Inflammatory macrophage treated with lipopolysaccharide for 4 hours (primary cell): ENCODE measurements at regions not wholly inside any gene's neighbourhood (a gene's known extent, or its start where the extent isn't known, plus 50 kb on each side); places are given as distances from the start of the nearest gene placed in this dataset.
"Not testable (repeated sequence)": the region's sequence is repeated elsewhere in the genome, so short reads cannot be mapped to it uniquely, and the experiment has no call there.

Experiments
- DNase-seq: peaks from one replicate; pipeline ENCODE4 v3.0.0-alpha.2; 2020

GRCh38 chr18:14992758-14993157 is 244.8 kb downstream of the ANKRD30B start:
- not testable (repeated sequence) for DNase-seq

- DNase-seq = not testable (repeated sequence)
Observed at GRCh38 chr18:14995023-14995422, 247.1 kb downstream of the ANKRD30B start.

GRCh38 chr18:14997357-14997756 is 249.4 kb downstream of the ANKRD30B start:
- DNase-seq = no peak

DNA sequence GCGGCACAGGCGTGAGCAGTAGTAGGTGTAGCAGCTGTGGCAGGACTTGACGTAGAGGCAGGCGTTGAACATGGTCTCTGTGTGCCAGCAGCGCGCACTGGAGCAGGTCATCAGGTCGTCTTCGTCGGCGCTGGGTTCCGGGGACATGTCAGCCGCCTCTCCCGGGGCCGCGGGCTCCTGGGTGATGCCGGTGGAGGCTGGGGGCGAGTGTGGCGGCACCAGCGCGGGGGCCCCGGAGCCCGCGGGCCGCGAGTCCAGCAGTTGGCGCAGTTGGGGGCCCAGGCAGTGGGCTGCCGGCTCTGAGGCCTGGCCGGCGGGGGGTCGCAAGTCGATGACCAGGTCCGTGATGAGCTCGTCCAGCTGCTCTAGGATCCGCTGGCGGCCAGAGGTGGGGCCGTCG is 249.9 kb downstream of the ANKRD30B start:
- not testable (repeated sequence) for DNase-seq

DNA sequence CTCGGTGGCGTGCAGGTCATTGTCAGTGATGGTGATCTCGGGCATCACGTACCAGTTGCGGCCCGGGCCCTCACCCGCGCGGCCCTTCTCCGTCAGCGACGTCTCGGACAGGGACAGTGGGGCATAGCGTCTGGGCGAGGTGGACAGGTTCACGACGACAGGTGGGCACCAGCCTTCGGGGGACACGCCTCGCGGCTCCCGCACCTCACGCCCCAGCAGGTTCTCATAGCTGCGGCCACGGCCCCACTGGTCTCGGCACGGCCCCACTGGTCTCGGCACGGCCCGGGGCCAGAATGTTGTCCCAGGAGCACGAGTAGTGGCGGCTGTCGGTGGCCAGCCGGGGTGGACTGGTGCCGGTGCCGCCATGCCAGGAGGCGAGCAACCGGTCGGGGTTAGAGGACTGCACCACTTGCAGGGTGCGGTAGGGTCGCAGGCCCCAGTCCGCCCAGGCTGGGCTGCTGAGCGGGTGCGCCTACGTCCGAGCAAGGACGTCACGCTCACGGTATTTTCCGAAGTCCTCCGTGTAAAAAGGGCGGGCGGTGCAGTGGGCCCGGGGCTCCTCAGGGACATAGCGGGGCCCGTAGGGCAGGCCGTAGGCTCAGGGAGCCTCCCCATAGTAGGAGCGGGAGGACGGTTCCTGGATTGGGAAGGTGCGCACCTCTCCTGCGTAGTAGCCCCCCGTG is 250.5 kb downstream of the ANKRD30B start:
- DNase-seq = not testable (repeated sequence)

DNA sequence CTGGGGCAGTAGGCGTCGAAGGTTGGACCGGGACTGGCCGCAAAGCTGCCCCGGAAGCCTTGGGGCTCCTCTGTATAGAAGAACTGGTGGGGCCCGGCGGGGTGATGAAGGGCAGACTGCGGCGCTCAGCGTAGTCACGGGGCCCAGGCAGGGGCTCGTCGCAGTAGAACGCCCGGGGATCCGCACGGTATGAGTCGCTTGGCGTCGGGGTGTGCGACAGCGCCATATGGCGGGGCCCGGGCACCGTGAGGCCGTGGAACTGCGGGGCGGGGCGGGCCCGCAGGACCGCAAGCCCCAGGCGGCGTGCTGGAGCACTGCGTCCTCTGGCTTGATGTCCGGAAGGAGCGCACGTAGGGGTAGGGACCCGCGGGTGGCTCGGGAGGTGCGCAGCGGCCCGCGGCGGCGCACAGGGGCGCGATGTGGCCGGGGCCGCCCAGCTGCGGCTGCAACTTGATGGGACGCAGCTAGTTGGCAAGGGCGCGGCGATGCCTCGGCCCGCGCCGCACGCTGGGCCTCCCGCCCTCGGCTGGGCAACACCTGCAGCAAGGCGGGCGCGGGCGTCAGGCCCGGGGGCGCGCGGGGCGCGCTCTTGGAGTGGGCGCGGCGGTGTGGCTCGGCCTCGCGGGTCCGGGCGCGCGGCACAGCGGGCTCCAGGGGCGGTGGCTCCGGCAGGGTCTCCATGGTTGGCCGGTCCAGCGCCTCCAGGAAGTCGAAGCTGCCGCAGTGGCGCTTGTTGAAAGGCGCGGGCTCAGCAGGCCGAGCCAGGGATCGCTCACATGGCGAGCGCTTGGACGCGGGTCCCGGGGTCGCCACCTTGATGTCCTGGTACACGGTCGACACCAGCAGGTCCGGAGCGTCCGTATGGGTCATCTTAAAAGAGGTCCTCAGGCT is 251.4 kb downstream of the ANKRD30B start:
- DNase-seq = no peak

GRCh38 chr18:15000119-15001037 is 252.4 kb downstream of the ANKRD30B start:
- DNase-seq = not testable (repeated sequence)

- DNase-seq = not testable (repeated sequence)
Observed at GRCh38 chr18:15001038-15001794, 253.2 kb downstream of the ANKRD30B start.

- not testable (repeated sequence) for DNase-seq
Observed at GRCh38 chr18:15001795-15002107, 253.8 kb downstream of the ANKRD30B start.

DNA sequence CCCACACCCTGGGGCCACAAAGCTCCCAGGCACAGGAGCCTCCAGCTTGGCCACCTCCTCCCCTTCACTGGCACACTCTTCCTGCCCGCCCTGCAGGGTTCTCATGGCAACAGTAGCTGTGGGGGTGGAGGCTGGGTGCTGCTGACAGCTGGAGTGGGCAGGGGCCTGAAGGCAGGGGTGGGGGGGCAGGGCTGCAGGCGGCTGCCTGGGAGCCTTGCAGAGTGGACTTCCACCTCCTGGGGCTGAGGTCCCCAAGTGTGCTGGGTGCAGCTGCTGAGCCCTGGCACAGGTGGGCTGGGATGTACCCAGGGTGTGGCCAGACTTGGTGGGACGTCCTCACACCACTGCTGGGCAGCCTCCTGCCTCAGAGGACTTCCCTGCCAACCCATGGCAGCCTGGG is 254.8 kb downstream of the ANKRD30B start:
- DNase-seq = not testable (repeated sequence)

DNA sequence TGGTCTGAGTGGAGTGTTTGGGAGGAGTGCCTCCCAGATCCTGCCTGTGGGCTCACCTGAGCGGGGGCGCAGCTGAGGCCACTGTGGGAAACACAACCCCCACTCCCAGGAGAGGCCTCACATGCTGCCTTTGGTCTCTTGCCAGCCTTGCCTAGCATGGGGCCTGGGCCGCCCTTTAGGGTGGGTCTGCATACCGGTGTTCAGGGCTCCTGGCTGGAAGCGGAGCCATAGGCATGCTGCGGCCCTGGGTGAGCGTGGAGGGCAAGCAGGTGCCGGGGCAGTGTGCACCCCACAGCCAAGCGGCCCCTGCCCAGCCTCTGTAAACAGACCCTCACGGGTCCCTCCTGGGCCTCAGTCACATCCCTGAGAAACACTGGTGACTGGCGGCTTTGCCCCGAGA is 255.3 kb downstream of the ANKRD30B start:
- DNase-seq = not testable (repeated sequence)

DNA sequence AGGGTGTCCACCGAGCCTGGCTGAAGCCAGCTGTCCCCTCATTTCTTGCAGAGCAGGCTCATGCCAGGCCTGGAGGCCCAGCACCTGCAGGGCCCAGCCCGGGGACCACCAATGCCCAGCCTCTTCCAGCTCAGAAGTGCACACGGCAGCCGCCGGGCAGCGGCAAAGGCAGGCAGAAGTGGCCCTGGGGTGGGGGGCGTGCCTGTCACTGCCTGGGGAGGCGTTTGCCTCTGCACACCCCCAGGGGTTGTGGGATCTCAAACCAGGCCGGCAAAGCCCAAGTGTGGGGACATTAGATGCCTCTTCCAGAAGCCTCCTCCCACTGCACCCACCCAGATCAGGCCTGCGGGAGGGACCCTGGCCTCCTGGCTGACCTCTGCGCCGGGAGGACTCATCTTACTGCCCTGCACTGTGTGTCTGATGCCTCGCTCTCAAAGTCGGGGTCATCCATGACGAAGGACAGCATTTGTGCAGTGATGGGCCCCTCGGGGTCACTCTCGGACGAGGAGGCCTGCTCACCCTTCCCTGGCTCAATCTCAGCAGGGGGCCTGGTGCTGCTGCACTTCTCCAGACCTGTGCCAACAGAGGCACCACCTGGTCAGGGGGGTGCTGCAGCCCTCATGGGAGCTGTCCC is 255.8 kb downstream of the ANKRD30B start:
- DNase-seq = not testable (repeated sequence)

- not testable (repeated sequence) for DNase-seq
Observed at GRCh38 chr18:15004270-15004973, 256.4 kb downstream of the ANKRD30B start.

GRCh38 chr18:15005313-15006130 is 257.6 kb downstream of the ANKRD30B start:
- DNase-seq = no peak

GRCh38 chr18:15006616-15007015 is 258.6 kb downstream of the ANKRD30B start:
- DNase-seq = not testable (repeated sequence)

DNA sequence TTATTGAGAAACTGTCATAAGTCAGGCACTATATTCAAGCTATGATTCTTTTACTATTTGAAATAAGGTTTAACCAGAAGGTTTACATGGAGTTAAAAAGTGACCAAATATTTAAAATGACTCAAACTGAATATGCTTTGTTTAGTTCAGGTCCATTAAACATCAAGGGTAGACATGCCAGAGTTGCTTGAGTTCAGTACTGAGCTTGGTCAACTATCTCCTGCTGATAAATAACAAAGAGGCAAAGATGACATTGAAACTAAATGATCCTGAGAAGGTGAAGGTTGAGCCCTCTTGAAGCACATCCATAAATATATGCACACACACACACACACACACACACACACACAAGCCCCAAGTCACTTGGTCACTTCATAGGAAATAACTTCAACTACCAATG is 278.1 kb downstream of the ANKRD30B start:
- DNase-seq = not testable (repeated sequence)

DNA sequence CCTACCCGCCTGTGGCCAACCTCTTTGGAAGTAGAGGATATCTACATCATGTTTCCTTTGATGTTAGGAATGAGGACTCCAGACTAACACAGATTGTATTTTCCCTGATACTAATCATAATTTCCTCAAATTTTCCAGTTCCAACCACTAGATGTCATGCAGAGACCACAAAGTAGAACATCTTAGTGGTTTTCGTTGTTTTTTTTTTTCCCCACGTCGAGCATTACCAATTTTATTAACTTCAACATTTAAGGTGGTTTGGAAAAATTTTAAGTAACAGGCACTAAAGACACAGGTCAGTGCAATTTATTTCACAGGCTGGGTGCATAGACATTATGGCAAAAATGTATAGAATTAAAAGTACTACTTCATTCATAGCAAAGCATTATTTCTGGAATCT is 280.1 kb downstream of the ANKRD30B start:
- not testable (repeated sequence) for DNase-seq

DNA sequence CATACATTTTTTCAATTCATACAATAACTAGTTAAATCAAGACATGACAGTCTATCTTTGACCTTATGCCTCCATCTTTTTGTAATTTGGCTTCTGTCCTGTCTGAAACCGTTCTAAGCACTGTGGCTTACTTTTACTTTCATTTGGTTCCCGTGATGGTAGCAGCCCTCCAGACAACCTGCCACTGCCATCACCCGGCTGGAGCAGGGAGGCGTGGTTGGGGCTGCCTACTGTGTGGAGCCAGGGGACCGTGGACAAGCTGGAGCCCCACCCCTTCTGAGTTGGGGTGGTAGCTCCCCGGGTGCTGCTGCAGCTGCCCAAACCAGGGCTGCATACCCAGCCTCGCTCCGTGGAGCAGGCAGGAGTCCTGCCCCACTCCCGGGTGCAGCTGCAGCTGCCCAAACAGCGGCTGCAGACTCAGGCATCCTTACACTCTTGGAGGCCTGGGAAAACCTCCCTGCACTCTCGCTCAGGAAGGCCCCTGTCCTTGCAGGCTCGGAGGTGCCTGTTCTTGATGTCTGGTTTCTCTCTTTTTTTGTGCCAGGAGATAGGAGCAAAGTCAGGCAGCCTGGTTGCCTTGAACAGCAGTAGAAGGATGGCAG is 312.4 kb downstream of the ANKRD30B start:
- DNase-seq = not testable (repeated sequence)

GRCh38 chr18:15061289-15061896 is 313.4 kb downstream of the ANKRD30B start:
- not testable (repeated sequence) for DNase-seq
